GM12878 (cell line): ENCODE measurements at regions not wholly inside any gene's neighbourhood (a gene's known extent, or its start where the extent isn't known, plus 50 kb on each side); places are given as distances from the start of the nearest gene placed in this dataset.

ENCODE experiments used
- BCL11A ChIP-seq: IDR thresholded peaks from 2 replicates; pipeline ENCODE4 v1.6.1; 2011; ENCODE audit warnings: low read depth, low read length
- CREB1 ChIP-seq: IDR thresholded peaks from 2 replicates; pipeline ENCODE4 v1.6.1; 2012; ENCODE audit warnings: low read depth, mild to moderate bottlenecking, inconsistent platforms
- HCFC1 ChIP-seq: fragments of 150-350 bp; IDR thresholded peaks from 2 replicates; pipeline ENCODE4 v1.6.1; 2014; ENCODE audit warnings: low read length
- KAT2A ChIP-seq: conservative IDR thresholded peaks from 2 replicates; pipeline ENCODE4 v1.6.1; 2011; ENCODE audit warnings: low read depth, low read length; ENCODE audit not compliant: control insufficient read depth
- MEF2B ChIP-seq: fragments of 450-650 bp; IDR thresholded peaks from 2 replicates; pipeline ENCODE4 v1.6.1; 2018; ENCODE audit warnings: mild to moderate bottlenecking, moderate library complexity; ENCODE audit not compliant: partially characterized antibody, poor library complexity, severe bottlenecking
- MTA2 ChIP-seq: fragments of 450-650 bp; IDR thresholded peaks from 2 replicates; pipeline ENCODE4 v1.6.1; 2016; ENCODE audit warnings: low read depth, mild to moderate bottlenecking, moderate library complexity
- POLR2AphosphoS5 ChIP-seq: IDR thresholded peaks from 2 replicates; pipeline ENCODE4 v1.6.1; 2011; ENCODE audit warnings: mild to moderate bottlenecking, low read length, inconsistent platforms
- SMAD5 ChIP-seq: IDR thresholded peaks from 2 replicates; pipeline ENCODE4 v1.6.1; 2016; ENCODE audit warnings: antibody characterized with exemption, low read depth
- SMARCA5 ChIP-seq: fragments of 450-650 bp; IDR thresholded peaks from 2 replicates; pipeline ENCODE4 v1.6.1; 2017; ENCODE audit warnings: mild to moderate bottlenecking
- SUZ12 ChIP-seq: fragments of 200-600 bp; sonication (generic); IDR thresholded peaks from one replicate; pipeline ENCODE4 v1.6.1; 2018; ENCODE audit warnings: antibody characterized with exemption, mild to moderate bottlenecking; ENCODE audit not compliant: unreplicated experiment
- TAF1 ChIP-seq: IDR thresholded peaks from 2 replicates; pipeline ENCODE4 v1.6.1; 2011; ENCODE audit warnings: mild to moderate bottlenecking, low read depth, low read length, borderline replicate concordance
- TBL1XR1 ChIP-seq: IDR thresholded peaks from 2 replicates; pipeline ENCODE4 v1.6.1; 2012; ENCODE audit warnings: low read depth, low read length, improper control_type of control experiment
- TF ChIP-seq, protein P1 (sequence below): fragments of 450-650 bp; IDR thresholded peaks from 2 replicates; pipeline ENCODE4 v1.6.1; 2017; ENCODE audit warnings: mild to moderate bottlenecking, low read depth, inconsistent platforms; ENCODE audit not compliant: poor library complexity, severe bottlenecking
- TF ChIP-seq, protein P2 (sequence below): fragments of 450-650 bp; IDR thresholded peaks from 2 replicates; pipeline ENCODE4 v1.6.1; 2017; ENCODE audit warnings: mild to moderate bottlenecking, moderate library complexity
- TF ChIP-seq, protein P3 (sequence below): fragments of 450-650 bp; IDR thresholded peaks from 2 replicates; pipeline ENCODE4 v1.6.1; 2017; ENCODE audit warnings: mild to moderate bottlenecking, moderate library complexity
- TF ChIP-seq, protein P4 (sequence below): fragments of 450-650 bp; IDR thresholded peaks from 2 replicates; pipeline ENCODE4 v1.6.1; 2017; ENCODE audit warnings: antibody characterized with exemption, mild to moderate bottlenecking, moderate library complexity

DNA sequence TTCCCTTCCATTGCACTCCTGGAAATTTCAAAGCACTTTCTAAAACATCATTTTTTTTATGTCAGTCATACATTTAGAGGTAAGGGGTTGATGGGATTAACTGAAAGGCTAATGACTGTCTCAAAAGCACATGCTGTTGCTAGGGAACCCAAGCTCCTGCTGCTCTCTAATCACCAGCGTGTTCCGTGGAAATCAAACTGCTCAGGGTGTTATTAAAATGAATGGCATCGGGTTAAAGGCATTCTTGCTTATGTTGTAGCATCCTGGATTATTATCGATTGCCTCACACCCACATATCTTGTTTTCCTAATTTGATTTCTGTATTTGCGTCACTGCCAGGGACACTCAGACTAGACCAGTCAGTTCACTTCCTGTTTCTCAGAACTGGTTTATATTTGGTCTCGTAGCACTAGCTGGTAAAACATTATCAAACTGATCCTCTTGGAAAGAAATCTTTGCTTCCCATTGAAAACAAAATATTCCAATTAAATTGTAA is 216.5 kb upstream of the MKLN1 start (continued):
- TF ChIP-seq, protein P1, sequence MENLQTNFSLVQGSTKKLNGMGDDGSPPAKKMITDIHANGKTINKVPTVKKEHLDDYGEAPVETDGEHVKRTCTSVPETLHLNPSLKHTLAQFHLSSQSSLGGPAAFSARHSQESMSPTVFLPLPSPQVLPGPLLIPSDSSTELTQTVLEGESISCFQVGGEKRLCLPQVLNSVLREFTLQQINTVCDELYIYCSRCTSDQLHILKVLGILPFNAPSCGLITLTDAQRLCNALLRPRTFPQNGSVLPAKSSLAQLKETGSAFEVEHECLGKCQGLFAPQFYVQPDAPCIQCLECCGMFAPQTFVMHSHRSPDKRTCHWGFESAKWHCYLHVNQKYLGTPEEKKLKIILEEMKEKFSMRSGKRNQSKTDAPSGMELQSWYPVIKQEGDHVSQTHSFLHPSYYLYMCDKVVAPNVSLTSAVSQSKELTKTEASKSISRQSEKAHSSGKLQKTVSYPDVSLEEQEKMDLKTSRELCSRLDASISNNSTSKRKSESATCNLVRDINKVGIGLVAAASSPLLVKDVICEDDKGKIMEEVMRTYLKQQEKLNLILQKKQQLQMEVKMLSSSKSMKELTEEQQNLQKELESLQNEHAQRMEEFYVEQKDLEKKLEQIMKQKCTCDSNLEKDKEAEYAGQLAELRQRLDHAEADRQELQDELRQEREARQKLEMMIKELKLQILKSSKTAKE = peak; percentile 69
- TF ChIP-seq TBL1XR1 = no peak
- TF ChIP-seq, protein P2, sequence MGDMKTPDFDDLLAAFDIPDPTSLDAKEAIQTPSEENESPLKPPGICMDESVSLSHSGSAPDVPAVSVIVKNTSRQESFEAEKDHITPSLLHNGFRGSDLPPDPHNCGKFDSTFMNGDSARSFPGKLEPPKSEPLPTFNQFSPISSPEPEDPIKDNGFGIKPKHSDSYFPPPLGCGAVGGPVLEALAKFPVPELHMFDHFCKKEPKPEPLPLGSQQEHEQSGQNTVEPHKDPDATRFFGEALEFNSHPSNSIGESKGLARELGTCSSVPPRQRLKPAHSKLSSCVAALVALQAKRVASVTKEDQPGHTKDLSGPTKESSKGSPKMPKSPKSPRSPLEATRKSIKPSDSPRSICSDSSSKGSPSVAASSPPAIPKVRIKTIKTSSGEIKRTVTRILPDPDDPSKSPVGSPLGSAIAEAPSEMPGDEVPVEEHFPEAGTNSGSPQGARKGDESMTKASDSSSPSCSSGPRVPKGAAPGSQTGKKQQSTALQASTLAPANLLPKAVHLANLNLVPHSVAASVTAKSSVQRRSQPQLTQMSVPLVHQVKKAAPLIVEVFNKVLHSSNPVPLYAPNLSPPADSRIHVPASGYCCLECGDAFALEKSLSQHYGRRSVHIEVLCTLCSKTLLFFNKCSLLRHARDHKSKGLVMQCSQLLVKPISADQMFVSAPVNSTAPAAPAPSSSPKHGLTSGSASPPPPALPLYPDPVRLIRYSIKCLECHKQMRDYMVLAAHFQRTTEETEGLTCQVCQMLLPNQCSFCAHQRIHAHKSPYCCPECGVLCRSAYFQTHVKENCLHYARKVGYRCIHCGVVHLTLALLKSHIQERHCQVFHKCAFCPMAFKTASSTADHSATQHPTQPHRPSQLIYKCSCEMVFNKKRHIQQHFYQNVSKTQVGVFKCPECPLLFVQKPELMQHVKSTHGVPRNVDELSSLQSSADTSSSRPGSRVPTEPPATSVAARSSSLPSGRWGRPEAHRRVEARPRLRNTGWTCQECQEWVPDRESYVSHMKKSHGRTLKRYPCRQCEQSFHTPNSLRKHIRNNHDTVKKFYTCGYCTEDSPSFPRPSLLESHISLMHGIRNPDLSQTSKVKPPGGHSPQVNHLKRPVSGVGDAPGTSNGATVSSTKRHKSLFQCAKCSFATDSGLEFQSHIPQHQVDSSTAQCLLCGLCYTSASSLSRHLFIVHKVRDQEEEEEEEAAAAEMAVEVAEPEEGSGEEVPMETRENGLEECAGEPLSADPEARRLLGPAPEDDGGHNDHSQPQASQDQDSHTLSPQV = no peak
- no peak for TF ChIP-seq BCL11A
- no peak for TF ChIP-seq POLR2AphosphoS5
- no peak for TF ChIP-seq HCFC1
- TF ChIP-seq KAT2A = no peak
- TF ChIP-seq MTA2 = peak; percentile 75
- TF ChIP-seq SMARCA5 = no peak
- TF ChIP-seq SUZ12 = no peak
- TF ChIP-seq, protein P3, sequence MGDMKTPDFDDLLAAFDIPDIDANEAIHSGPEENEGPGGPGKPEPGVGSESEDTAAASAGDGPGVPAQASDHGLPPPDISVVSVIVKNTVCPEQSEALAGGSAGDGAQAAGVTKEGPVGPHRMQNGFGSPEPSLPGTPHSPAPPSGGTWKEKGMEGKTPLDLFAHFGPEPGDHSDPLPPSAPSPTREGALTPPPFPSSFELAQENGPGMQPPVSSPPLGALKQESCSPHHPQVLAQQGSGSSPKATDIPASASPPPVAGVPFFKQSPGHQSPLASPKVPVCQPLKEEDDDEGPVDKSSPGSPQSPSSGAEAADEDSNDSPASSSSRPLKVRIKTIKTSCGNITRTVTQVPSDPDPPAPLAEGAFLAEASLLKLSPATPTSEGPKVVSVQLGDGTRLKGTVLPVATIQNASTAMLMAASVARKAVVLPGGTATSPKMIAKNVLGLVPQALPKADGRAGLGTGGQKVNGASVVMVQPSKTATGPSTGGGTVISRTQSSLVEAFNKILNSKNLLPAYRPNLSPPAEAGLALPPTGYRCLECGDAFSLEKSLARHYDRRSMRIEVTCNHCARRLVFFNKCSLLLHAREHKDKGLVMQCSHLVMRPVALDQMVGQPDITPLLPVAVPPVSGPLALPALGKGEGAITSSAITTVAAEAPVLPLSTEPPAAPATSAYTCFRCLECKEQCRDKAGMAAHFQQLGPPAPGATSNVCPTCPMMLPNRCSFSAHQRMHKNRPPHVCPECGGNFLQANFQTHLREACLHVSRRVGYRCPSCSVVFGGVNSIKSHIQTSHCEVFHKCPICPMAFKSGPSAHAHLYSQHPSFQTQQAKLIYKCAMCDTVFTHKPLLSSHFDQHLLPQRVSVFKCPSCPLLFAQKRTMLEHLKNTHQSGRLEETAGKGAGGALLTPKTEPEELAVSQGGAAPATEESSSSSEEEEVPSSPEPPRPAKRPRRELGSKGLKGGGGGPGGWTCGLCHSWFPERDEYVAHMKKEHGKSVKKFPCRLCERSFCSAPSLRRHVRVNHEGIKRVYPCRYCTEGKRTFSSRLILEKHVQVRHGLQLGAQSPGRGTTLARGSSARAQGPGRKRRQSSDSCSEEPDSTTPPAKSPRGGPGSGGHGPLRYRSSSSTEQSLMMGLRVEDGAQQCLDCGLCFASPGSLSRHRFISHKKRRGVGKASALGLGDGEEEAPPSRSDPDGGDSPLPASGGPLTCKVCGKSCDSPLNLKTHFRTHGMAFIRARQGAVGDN = peak; percentile 77
- TF ChIP-seq, protein P4, sequence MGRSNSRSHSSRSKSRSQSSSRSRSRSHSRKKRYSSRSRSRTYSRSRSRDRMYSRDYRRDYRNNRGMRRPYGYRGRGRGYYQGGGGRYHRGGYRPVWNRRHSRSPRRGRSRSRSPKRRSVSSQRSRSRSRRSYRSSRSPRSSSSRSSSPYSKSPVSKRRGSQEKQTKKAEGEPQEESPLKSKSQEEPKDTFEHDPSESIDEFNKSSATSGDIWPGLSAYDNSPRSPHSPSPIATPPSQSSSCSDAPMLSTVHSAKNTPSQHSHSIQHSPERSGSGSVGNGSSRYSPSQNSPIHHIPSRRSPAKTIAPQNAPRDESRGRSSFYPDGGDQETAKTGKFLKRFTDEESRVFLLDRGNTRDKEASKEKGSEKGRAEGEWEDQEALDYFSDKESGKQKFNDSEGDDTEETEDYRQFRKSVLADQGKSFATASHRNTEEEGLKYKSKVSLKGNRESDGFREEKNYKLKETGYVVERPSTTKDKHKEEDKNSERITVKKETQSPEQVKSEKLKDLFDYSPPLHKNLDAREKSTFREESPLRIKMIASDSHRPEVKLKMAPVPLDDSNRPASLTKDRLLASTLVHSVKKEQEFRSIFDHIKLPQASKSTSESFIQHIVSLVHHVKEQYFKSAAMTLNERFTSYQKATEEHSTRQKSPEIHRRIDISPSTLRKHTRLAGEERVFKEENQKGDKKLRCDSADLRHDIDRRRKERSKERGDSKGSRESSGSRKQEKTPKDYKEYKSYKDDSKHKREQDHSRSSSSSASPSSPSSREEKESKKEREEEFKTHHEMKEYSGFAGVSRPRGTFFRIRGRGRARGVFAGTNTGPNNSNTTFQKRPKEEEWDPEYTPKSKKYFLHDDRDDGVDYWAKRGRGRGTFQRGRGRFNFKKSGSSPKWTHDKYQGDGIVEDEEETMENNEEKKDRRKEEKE = no peak
- TF ChIP-seq MEF2B = no peak
- peak; percentile 49; the same call in 1 of the 2 replicates for TF ChIP-seq CREB1
- no peak for TF ChIP-seq TAF1
- TF ChIP-seq SMAD5 = no peak
